DND-41 (cell line): ENCODE measurements at regions not wholly inside any gene's neighbourhood (a gene's known extent, or its start where the extent isn't known, plus 50 kb on each side); places are given as distances from the start of the nearest gene placed in this dataset.

ENCODE experiments used
- ATAC-seq: fragments of 200-7000 bp; cut with Tn5 transposase; 3 replicates; pipeline ENCODE4 v1.9.1; 2021; ENCODE audit warnings: low read depth; ENCODE audit not compliant: insufficient read depth
- DNase-seq: peaks from one replicate; pipeline ENCODE4 v3.0.0-alpha.2; 2020
- H2AFZ ChIP-seq: 2 replicates; pipeline ENCODE4 v1.6.0; 2012; ENCODE audit warnings: low read depth, low read length
- H3K27ac ChIP-seq: 2 replicates; pipeline ENCODE4 v1.5.1; 2012; ENCODE audit warnings: low read length, inconsistent platforms
- H3K27me3 ChIP-seq: fragments of 200-600 bp; sonication (generic); 2 replicates; pipeline ENCODE4 v1.6.0; 2012; ENCODE audit warnings: low read length, mild to moderate bottlenecking, inconsistent platforms; ENCODE audit not compliant: insufficient read depth, poor library complexity
- H3K36me3 ChIP-seq: 2 replicates; pipeline ENCODE4 v1.5.1; 2012; ENCODE audit warnings: low read length, inconsistent platforms; ENCODE audit not compliant: insufficient read depth
- H3K4me1 ChIP-seq: 2 replicates; pipeline ENCODE4 v1.5.1; 2012; ENCODE audit warnings: mild to moderate bottlenecking, low read length; ENCODE audit not compliant: insufficient read depth
- H3K4me2 ChIP-seq: 2 replicates; pipeline ENCODE4 v1.6.0; 2012; ENCODE audit warnings: mild to moderate bottlenecking, moderate library complexity, low read length, inconsistent platforms; ENCODE audit not compliant: insufficient read depth
- H3K4me3 ChIP-seq, 2 experiments: fragments of 200-600 bp in 1 of 2; shearing (Covaris generic) in 1 of 2; 2 replicates each; pipeline ENCODE4 v1.5.1; 2012 to 2016; ENCODE audit warnings: inconsistent platforms in 2 of 2, low read length in 2 of 2, mild to moderate bottlenecking in 2 of 2, low read depth in 1 of 2, moderate library complexity in 1 of 2
- H3K79me2 ChIP-seq: 2 replicates; pipeline ENCODE4 v1.6.0; 2012; ENCODE audit warnings: low read length, inconsistent platforms; ENCODE audit not compliant: insufficient read depth
- H3K9ac ChIP-seq: 2 replicates; pipeline ENCODE4 v1.6.0; 2012; ENCODE audit warnings: low read depth, mild to moderate bottlenecking, inconsistent platforms, low read length, moderate library complexity
- H3K9me3 ChIP-seq: 2 replicates; pipeline ENCODE4 v1.5.1; 2012; ENCODE audit warnings: low read length, moderate library complexity, mild to moderate bottlenecking, inconsistent platforms; ENCODE audit not compliant: insufficient read depth, severe bottlenecking
- H4K20me1 ChIP-seq: 2 replicates; pipeline ENCODE4 v1.6.0; 2012; ENCODE audit warnings: low read length; ENCODE audit not compliant: insufficient read depth
- EZH2 ChIP-seq: IDR thresholded peaks from 3 replicates; pipeline ENCODE4 v1.6.1; 2012; ENCODE audit warnings: borderline replicate concordance, low read depth, mild to moderate bottlenecking, moderate library complexity, low read length, inconsistent platforms; ENCODE audit not compliant: severe bottlenecking
- TF ChIP-seq, protein P1 (sequence below): IDR thresholded peaks from 2 replicates; pipeline ENCODE4 v1.5.1; 2012; ENCODE audit warnings: borderline replicate concordance, low read length, moderate library complexity, mild to moderate bottlenecking; ENCODE audit not compliant: poor library complexity, severe bottlenecking; ENCODE audit errors: extremely low read depth

DNA sequence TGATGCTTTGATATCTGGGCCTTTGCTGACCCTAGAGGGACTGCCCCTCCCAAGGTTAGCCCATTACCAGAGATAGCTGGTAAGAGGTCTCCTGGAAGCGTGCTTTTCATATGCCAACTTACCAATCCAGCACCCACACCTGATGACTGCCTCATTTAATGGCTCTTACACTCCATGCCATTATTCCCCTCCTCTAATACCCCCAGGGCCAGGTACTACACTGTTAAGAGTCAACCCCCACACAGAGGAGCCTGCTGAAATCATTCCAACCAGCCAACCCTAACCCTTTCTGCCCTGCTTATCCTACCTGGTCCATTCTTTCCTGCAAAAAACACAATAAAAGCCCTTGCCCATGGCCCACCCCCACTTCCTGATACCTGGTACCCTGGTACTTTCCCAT, 736.8 kb upstream of the SLC35B3 start:
- H3K4me3 ChIP-seq = no peak overlapping the region
- no peak overlapping the region for H3K4me2 ChIP-seq
- no peaks in the 10 kb centered on the region for H3K79me2 ChIP-seq
- H3K4me1 ChIP-seq = no peaks in the 10 kb centered on the region
- no peak overlapping the region for H3K27ac ChIP-seq
- DNase-seq = no peak
- no peak overlapping the region for H2AFZ ChIP-seq
- no peaks in the 10 kb centered on the region for H3K27me3 ChIP-seq
- H3K9me3 ChIP-seq = peaks cover 5% of the 10 kb centered on the region
- no peaks in the 10 kb centered on the region for H4K20me1 ChIP-seq
- H3K9ac ChIP-seq = no peak overlapping the region
- no peak for ATAC-seq
- H3K36me3 ChIP-seq = no peaks in the 10 kb centered on the region
- no peak for TF ChIP-seq EZH2
- TF ChIP-seq, protein P1, sequence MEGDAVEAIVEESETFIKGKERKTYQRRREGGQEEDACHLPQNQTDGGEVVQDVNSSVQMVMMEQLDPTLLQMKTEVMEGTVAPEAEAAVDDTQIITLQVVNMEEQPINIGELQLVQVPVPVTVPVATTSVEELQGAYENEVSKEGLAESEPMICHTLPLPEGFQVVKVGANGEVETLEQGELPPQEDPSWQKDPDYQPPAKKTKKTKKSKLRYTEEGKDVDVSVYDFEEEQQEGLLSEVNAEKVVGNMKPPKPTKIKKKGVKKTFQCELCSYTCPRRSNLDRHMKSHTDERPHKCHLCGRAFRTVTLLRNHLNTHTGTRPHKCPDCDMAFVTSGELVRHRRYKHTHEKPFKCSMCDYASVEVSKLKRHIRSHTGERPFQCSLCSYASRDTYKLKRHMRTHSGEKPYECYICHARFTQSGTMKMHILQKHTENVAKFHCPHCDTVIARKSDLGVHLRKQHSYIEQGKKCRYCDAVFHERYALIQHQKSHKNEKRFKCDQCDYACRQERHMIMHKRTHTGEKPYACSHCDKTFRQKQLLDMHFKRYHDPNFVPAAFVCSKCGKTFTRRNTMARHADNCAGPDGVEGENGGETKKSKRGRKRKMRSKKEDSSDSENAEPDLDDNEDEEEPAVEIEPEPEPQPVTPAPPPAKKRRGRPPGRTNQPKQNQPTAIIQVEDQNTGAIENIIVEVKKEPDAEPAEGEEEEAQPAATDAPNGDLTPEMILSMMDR = no peak

DNA sequence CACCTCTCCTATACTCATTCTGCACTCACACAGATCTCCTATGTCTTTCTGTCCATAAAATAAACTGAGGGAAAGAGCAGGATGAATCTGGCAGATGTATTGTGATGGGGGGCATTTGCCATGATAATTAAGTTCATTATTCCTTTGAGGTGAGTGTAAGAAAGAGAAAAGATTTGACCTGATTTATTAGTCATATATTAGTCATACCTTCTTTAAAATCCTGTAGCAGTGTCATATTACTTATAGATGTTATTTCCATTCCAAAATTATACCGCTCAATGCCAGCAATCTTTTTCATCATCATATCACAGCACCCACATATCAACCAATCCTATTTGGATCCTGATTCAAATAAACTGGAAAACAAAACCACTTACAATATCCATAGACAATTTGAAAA, 733.3 kb upstream of the SLC35B3 start:
- Histone ChIP-seq H3K27ac (no peak overlapping the region), H3K4me1 (no peaks in the 10 kb centered on the region), H3K27me3 (no peaks in the 10 kb centered on the region), H3K9me3 (peaks cover 5% of the 10 kb centered on the region), H3K4me2 (no peak overlapping the region), H2AFZ (no peak overlapping the region), H3K79me2 (no peaks in the 10 kb centered on the region), H3K9ac (no peak overlapping the region), H3K4me3 (no peak overlapping the region), H3K36me3 (no peaks in the 10 kb centered on the region), H4K20me1 (no peaks in the 10 kb centered on the region)
- no peak for TF ChIP-seq EZH2
- TF ChIP-seq, protein P1 = no peak
- DNase-seq = no peak
- ATAC-seq = no peak

DNA sequence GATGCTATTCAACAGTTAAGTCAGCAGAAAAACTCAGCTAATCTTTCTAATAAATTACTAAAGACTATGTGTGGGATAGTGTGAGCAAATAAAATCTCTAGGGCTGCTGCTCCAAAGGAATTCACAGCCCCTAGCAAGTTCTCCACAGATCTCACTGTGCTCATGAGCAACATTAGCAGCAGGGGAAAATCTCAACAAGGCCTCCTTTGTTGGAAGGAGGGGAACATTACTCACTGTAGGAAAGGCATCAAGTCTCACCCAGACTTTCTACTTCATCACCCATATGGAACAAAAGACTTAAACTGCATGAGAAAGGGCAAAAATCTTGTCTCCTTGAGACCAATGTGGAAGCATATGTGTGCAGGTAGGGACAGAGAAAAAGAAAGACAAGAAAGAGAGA, 726.4 kb upstream of the SLC35B3 start:
- Histone ChIP-seq H4K20me1 (no peaks in the 10 kb centered on the region), H3K4me3 (no peak overlapping the region), H2AFZ (no peak overlapping the region), H3K9me3 (no peaks in the 10 kb centered on the region), H3K4me2 (no peak overlapping the region), H3K27me3 (no peaks in the 10 kb centered on the region), H3K27ac (no peak overlapping the region), H3K4me1 (no peaks in the 10 kb centered on the region), H3K79me2 (no peaks in the 10 kb centered on the region), H3K9ac (no peak overlapping the region), H3K36me3 (no peaks in the 10 kb centered on the region)
- TF ChIP-seq, protein P1 = no peak
- ATAC-seq (no peak), DNase-seq (no peak)

DNA sequence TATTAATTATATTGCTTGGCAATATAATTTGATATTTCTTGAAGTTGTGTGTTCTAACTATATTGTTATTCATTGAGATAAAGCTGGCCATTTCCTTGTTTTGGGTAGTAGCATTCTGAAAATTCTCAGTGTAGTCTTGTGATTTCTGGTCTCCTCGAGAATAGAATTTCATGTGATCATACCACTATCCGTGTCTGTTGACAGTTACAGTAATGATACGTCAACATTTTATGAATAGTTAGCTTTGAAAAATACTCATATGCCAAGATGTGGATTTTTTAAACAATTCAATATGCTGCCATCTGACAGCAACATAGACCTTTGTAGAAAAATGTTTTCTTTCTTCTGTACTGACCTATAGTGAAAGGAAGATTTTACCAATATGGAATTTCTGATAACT, 723.7 kb upstream of the SLC35B3 start:
- no peak overlapping the region for H3K4me2 ChIP-seq
- DNase-seq (no peak), ATAC-seq (no peak)
- no peak overlapping the region for H3K27ac ChIP-seq
- H3K9ac ChIP-seq = no peak overlapping the region
- H3K4me1 ChIP-seq = no peaks in the 10 kb centered on the region
- no peaks in the 10 kb centered on the region for H3K9me3 ChIP-seq
- TF ChIP-seq EZH2 = no peak
- TF ChIP-seq, protein P1 = no peak
- no peaks in the 10 kb centered on the region for H3K79me2 ChIP-seq
- no peak overlapping the region for H2AFZ ChIP-seq
- no peak overlapping the region for H3K4me3 ChIP-seq
- no peaks in the 10 kb centered on the region for H4K20me1 ChIP-seq
- no peaks in the 10 kb centered on the region for H3K36me3 ChIP-seq
- no peaks in the 10 kb centered on the region for H3K27me3 ChIP-seq
